WTC11 (cell line): ENCODE measurements at regions not wholly inside any gene's neighbourhood (a gene's known extent, or its start where the extent isn't known, plus 50 kb on each side); places are given as distances from the start of the nearest gene placed in this dataset.
A peak's percentile ranks its signal among the peaks of the same experiment; 100 is the strongest.

Source experiments
- ATAC-seq: fragments of 200-7000 bp; cut with Tn5 transposase; 2 replicates; pipeline ENCODE4 v1.10.0; 2021; ENCODE audit warnings: mild to moderate bottlenecking, moderate library complexity
- CTCF ChIA-PET: fragments of 300-600 bp; sonication (Branson Sonifier 250); formaldehyde crosslinking; loops from one replicate; lab custom pipeline; 2021; ENCODE audit warnings: antibody characterized with exemption; lab: Charles Lee
- POLR2A ChIA-PET: fragments of 350-600 bp; sonication (Branson Sonifier 250); formaldehyde crosslinking; loops from one replicate; lab custom pipeline; 2021; ENCODE audit warnings: antibody characterized with exemption; lab: Charles Lee
- DNase-seq: peaks from one replicate; pipeline ENCODE4 v3.0.0; 2021; ENCODE audit warnings: low spot score
- H3K27ac Mint-ChIP-seq: 2 replicates; pipeline ENCODE4 v1.8.0; 2021; ENCODE audit warnings: mixed read lengths
- H3K27me3 Mint-ChIP-seq: 2 replicates; pipeline ENCODE4 v1.8.0; 2021; ENCODE audit warnings: low read depth, mild to moderate bottlenecking, moderate library complexity, mixed read lengths
- H3K36me3 Mint-ChIP-seq: 2 replicates; pipeline ENCODE4 v1.8.0; 2021; ENCODE audit warnings: mixed read lengths
- H3K4me1 Mint-ChIP-seq: 2 replicates; pipeline ENCODE4 v1.8.0; 2022; ENCODE audit warnings: mixed read lengths
- H3K4me3 Mint-ChIP-seq: 2 replicates; pipeline ENCODE4 v1.8.0; 2021; ENCODE audit warnings: mild to moderate bottlenecking, moderate library complexity, mixed read lengths
- H3K9me3 Mint-ChIP-seq: 2 replicates; pipeline ENCODE4 v1.8.0; 2021; ENCODE audit warnings: mixed read lengths
- EMX1 ChIP-seq: fragments of 250-450 bp; sonication (Bioruptor Pico); IDR thresholded peaks from 2 replicates; pipeline ENCODE4 v1.8.0; 2021; ENCODE audit warnings: mild to moderate bottlenecking
- FOXJ3 ChIP-seq: sonication (generic); formaldehyde crosslinking; IDR thresholded peaks from 2 replicates; pipeline ENCODE4 v1.9.0; 2021; ENCODE audit warnings: missing genetic modification reagents, mild to moderate bottlenecking, borderline replicate concordance
- FOXP1 ChIP-seq: sonication (generic); formaldehyde crosslinking; IDR thresholded peaks from 2 replicates; pipeline ENCODE4 v1.8.0; 2022; ENCODE audit warnings: missing genetic modification reagents, mild to moderate bottlenecking, moderate library complexity, borderline replicate concordance
- IRF2 ChIP-seq: sonication (generic); formaldehyde crosslinking; IDR thresholded peaks from 2 replicates; pipeline ENCODE4 v1.8.0; 2022; ENCODE audit warnings: low read depth, missing genetic modification reagents, borderline replicate concordance
- KAT7 ChIP-seq: sonication (generic); formaldehyde crosslinking; IDR thresholded peaks from 2 replicates; pipeline ENCODE4 v1.8.1; 2023; ENCODE audit warnings: missing genetic modification reagents, mild to moderate bottlenecking, borderline replicate concordance
- NFYB ChIP-seq: sonication (generic); formaldehyde crosslinking; conservative IDR thresholded peaks from 2 replicates; pipeline ENCODE4 v1.8.0; 2022; ENCODE audit warnings: low read depth, missing genetic modification reagents
- NR3C1 ChIP-seq: sonication (generic); formaldehyde crosslinking; conservative IDR thresholded peaks from 2 replicates; pipeline ENCODE4 v1.8.1; 2023; ENCODE audit warnings: low read depth, mild to moderate bottlenecking, missing genetic modification reagents
- OVOL2 ChIP-seq: fragments of 250-450 bp; sonication (Bioruptor Pico); IDR thresholded peaks from 2 replicates; pipeline ENCODE4 v1.9.0; 2021; ENCODE audit warnings: mild to moderate bottlenecking, borderline replicate concordance
- RELA ChIP-seq: sonication (generic); formaldehyde crosslinking; IDR thresholded peaks from 2 replicates; pipeline ENCODE4 v1.8.1; 2022; ENCODE audit warnings: missing genetic modification reagents, mild to moderate bottlenecking, borderline replicate concordance
- RORB ChIP-seq: fragments of 250-450 bp; sonication (Bioruptor Pico); IDR thresholded peaks from 2 replicates; pipeline ENCODE4 v1.9.0; 2021; ENCODE audit warnings: mild to moderate bottlenecking
- SMAD4 ChIP-seq: sonication (generic); formaldehyde crosslinking; IDR thresholded peaks from 2 replicates; pipeline ENCODE4 v1.8.0; 2022; ENCODE audit warnings: mild to moderate bottlenecking, missing genetic modification reagents
- TCF7 ChIP-seq: sonication (generic); formaldehyde crosslinking; IDR thresholded peaks from 2 replicates; pipeline ENCODE4 v1.8.0; 2022; ENCODE audit warnings: mild to moderate bottlenecking, low read depth, missing genetic modification reagents, moderate library complexity
- ZNF138 ChIP-seq: sonication (generic); formaldehyde crosslinking; conservative IDR thresholded peaks from 2 replicates; pipeline ENCODE4 v1.8.1; 2022; ENCODE audit warnings: mild to moderate bottlenecking, moderate library complexity, missing genetic modification reagents
- ZNF232 ChIP-seq: sonication (generic); formaldehyde crosslinking; IDR thresholded peaks from 2 replicates; pipeline ENCODE4 v1.8.0; 2022; ENCODE audit warnings: mild to moderate bottlenecking, missing genetic modification reagents
- TF ChIP-seq, protein P1 (sequence below): sonication (generic); formaldehyde crosslinking; IDR thresholded peaks from 2 replicates; pipeline ENCODE4 v1.8.1; 2022; ENCODE audit warnings: low read depth, mild to moderate bottlenecking, moderate library complexity, missing genetic modification reagents, borderline replicate concordance
- TF ChIP-seq, protein P2 (sequence below): sonication (generic); formaldehyde crosslinking; IDR thresholded peaks from 2 replicates; pipeline ENCODE4 v1.8.0; 2022; ENCODE audit warnings: mild to moderate bottlenecking, missing genetic modification reagents
- TF ChIP-seq, protein P3 (sequence below): sonication (generic); formaldehyde crosslinking; IDR thresholded peaks from 2 replicates; pipeline ENCODE4 v1.8.0; 2022; ENCODE audit warnings: mild to moderate bottlenecking, missing genetic modification reagents
- TF ChIP-seq, protein P4 (sequence below): fragments of 250-450 bp; sonication (Bioruptor Pico); IDR thresholded peaks from 2 replicates; pipeline ENCODE4 v1.8.0; 2021; ENCODE audit warnings: mild to moderate bottlenecking
- TF ChIP-seq, protein P5 (sequence below): sonication (generic); formaldehyde crosslinking; IDR thresholded peaks from 2 replicates; pipeline ENCODE4 v1.8.1; 2023; ENCODE audit warnings: mild to moderate bottlenecking, missing genetic modification reagents

DNA sequence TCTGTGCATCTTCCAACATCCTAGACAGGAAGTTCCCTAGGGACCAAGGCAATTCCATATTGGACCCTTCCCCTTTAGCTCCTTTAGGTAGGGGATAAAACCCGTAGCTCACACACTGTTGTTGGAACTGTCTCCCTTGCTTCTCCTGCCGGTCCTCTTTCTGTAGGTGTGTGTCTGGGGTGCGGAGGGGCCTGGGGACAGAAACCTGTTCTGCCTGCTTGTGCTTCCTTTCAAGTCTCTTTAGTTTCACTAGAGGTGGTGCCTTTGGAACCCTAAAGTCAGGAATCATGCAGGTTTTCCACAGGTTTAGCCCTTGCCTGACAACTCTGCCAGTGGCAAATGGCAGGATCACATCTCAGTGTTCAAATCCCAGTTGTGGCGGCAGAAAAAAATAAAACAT lies 74.6 kb upstream of the PTGFRN start (continued):
- TF ChIP-seq, protein P1, sequence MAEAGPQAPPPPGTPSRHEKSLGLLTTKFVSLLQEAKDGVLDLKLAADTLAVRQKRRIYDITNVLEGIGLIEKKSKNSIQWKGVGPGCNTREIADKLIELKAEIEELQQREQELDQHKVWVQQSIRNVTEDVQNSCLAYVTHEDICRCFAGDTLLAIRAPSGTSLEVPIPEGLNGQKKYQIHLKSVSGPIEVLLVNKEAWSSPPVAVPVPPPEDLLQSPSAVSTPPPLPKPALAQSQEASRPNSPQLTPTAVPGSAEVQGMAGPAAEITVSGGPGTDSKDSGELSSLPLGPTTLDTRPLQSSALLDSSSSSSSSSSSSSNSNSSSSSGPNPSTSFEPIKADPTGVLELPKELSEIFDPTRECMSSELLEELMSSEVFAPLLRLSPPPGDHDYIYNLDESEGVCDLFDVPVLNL (CRISPR knock-in tag): no peak
- TF ChIP-seq NR3C1 (CRISPR knock-in tag): no peak
- no peak for TF ChIP-seq IRF2 (CRISPR knock-in tag)
- no peak for TF ChIP-seq FOXP1 (CRISPR knock-in tag)

DNA sequence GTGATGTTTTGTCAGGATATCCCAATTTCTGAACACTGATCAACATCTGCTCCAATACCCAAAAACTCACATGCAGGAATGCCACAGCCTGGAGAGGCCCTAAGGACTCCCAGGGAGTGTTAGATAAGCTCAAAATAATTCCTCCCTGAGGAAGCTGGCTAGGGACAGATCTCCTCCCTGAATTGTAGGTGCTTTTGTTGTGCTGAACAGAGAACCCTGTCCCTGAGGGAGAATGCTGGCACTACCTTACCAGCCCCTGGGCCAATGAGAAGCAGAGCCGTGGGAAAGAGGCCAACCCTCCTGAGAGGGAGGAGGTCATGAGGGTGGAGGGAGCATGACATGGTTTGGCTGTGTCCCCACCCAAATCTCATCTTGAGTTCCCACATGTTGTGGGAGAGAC lies 73.6 kb upstream of the PTGFRN start:
- CTCF ChIA-PET: interaction anchor here (0.8 to 1.6 kb wide), 2 partner anchors 18 to 99 kb away, joined by 3 to 4 read pairs; no protein-coding TSS in a partner anchor
- no peak overlapping the region for H3K4me3 Mint-ChIP-seq
- H3K27ac Mint-ChIP-seq: peak overlapping the region; percentile 30; the same call in 1 of the 2 replicates
- peaks cover 28% of the 10 kb centered on the region for H3K9me3 Mint-ChIP-seq
- DNase-seq (no peak), ATAC-seq (peak; percentile 84)
- peaks cover 24% of the 10 kb centered on the region for H3K36me3 Mint-ChIP-seq
- no peaks in the 10 kb centered on the region; the same call in 1 of the 2 replicates for H3K27me3 Mint-ChIP-seq
- peaks cover 50% of the 10 kb centered on the region for H3K4me1 Mint-ChIP-seq
- TF ChIP-seq, protein P2, sequence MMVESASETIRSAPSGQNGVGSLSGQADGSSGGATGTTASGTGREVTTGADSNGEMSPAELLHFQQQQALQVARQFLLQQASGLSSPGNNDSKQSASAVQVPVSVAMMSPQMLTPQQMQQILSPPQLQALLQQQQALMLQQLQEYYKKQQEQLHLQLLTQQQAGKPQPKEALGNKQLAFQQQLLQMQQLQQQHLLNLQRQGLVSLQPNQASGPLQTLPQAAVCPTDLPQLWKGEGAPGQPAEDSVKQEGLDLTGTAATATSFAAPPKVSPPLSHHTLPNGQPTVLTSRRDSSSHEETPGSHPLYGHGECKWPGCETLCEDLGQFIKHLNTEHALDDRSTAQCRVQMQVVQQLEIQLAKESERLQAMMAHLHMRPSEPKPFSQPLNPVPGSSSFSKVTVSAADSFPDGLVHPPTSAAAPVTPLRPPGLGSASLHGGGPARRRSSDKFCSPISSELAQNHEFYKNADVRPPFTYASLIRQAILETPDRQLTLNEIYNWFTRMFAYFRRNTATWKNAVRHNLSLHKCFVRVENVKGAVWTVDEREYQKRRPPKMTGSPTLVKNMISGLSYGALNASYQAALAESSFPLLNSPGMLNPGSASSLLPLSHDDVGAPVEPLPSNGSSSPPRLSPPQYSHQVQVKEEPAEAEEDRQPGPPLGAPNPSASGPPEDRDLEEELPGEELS (CRISPR knock-in tag): no peak
- TF ChIP-seq ZNF232 (no peak), RELA (CRISPR knock-in tag) (no peak), KAT7 (CRISPR knock-in tag) (no peak), TCF7 (CRISPR knock-in tag) (no peak)
- TF ChIP-seq, all 79 proteins: peak for 0
- POLR2A ChIA-PET: no interaction called here

DNA sequence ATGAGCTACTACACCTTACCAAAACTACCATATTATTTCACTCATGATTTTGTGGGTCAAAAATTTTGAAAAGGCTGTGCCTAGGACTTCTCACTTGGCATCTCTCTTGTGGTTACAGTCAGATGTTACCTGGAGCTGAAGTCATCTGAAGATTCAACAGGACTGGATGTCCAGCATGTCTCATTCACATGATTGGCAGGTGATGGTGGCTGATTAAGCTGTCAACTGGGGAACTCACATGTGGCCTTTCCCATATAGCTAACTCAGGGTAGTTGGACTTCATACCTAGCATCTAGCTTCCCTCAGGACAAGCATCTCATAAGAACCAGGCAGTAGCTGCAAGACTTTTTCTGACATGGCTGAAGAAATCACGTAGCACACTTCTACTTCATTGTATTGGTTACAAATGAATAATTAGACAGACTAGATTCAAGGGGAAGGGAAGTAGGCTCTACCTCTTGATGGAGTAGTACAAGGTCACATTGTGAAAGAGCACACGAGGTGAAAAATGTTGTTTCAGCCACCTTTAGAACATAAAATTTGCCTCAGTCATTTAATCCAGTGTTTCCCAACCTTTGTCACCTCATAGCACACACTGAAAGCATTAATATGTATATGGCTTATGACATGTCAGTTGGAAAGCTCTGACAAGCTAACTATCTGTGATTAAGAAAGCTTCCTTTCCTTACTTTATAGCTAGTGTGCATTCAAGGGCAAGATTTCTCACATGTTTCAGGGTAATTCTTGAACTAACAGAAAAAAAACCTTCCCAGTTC lies 68.0 kb upstream of the PTGFRN start:
- no peak overlapping the region for H3K27ac Mint-ChIP-seq
- TF ChIP-seq RORB: no peak
- no peak for TF ChIP-seq FOXJ3 (CRISPR knock-in tag)
- TF ChIP-seq OVOL2 (CRISPR knock-in tag): no peak
- TF ChIP-seq, protein P3, sequence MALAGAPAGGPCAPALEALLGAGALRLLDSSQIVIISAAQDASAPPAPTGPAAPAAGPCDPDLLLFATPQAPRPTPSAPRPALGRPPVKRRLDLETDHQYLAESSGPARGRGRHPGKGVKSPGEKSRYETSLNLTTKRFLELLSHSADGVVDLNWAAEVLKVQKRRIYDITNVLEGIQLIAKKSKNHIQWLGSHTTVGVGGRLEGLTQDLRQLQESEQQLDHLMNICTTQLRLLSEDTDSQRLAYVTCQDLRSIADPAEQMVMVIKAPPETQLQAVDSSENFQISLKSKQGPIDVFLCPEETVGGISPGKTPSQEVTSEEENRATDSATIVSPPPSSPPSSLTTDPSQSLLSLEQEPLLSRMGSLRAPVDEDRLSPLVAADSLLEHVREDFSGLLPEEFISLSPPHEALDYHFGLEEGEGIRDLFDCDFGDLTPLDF (CRISPR knock-in tag): no peak
- TF ChIP-seq NFYB (CRISPR knock-in tag): no peak
- TF ChIP-seq ZNF138 (CRISPR knock-in tag): no peak
- TF ChIP-seq, protein P4, sequence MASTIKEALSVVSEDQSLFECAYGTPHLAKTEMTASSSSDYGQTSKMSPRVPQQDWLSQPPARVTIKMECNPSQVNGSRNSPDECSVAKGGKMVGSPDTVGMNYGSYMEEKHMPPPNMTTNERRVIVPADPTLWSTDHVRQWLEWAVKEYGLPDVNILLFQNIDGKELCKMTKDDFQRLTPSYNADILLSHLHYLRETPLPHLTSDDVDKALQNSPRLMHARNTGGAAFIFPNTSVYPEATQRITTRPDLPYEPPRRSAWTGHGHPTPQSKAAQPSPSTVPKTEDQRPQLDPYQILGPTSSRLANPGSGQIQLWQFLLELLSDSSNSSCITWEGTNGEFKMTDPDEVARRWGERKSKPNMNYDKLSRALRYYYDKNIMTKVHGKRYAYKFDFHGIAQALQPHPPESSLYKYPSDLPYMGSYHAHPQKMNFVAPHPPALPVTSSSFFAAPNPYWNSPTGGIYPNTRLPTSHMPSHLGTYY (CRISPR knock-in tag): no peak
- TF ChIP-seq, protein P5, sequence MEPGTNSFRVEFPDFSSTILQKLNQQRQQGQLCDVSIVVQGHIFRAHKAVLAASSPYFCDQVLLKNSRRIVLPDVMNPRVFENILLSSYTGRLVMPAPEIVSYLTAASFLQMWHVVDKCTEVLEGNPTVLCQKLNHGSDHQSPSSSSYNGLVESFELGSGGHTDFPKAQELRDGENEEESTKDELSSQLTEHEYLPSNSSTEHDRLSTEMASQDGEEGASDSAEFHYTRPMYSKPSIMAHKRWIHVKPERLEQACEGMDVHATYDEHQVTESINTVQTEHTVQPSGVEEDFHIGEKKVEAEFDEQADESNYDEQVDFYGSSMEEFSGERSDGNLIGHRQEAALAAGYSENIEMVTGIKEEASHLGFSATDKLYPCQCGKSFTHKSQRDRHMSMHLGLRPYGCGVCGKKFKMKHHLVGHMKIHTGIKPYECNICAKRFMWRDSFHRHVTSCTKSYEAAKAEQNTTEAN (CRISPR knock-in tag): no peak
- no peak for TF ChIP-seq SMAD4 (CRISPR knock-in tag)
- no peak for TF ChIP-seq NR3C1 (CRISPR knock-in tag)
- TF ChIP-seq EMX1 (CRISPR knock-in tag): no peak
- TF ChIP-seq, protein P2 (CRISPR knock-in tag): no peak

More for the DNA sequence above, 68.0 kb upstream of the PTGFRN start:
- DNase-seq (no peak), ATAC-seq (no peak)
- POLR2A ChIA-PET: no interaction called here
- H3K9me3 Mint-ChIP-seq: peaks cover 36% of the 10 kb centered on the region
- H3K4me1 Mint-ChIP-seq: peaks cover 3% of the 10 kb centered on the region
- CTCF ChIA-PET: interaction anchor here (0.6 to 1.4 kb wide), 5 partner anchors 14 to 270 kb away, joined by 3 to 4 read pairs (median 3); no protein-coding TSS in a partner anchor
- no peaks in the 10 kb centered on the region; the same call in 1 of the 2 replicates for H3K27me3 Mint-ChIP-seq
- no peak overlapping the region for H3K4me3 Mint-ChIP-seq
- peaks cover 26% of the 10 kb centered on the region for H3K36me3 Mint-ChIP-seq
